ENCODE measurements at regions not wholly inside any gene's neighbourhood (a gene's known extent, or its start where the extent isn't known, plus 50 kb on each side); places are given as distances from the start of the nearest gene placed in this dataset.

- DNase-seq (ENCODE audit: extremely low spot score, insufficient read length, low read depth) = no peak
- no peak for FAIRE-seq
Measured at GRCh38 chr11:8325591-8326304, 62.1 kb upstream of the LMO1 start.

GRCh38 chr11:8323161-8323935 lies 59.7 kb upstream of the LMO1 start:
- FAIRE-seq = no peak
- DNase-seq (ENCODE audit: extremely low spot score, insufficient read length, low read depth) = no peak

GRCh38 chr11:8321876-8322275 lies 58.2 kb upstream of the LMO1 start:
- FAIRE-seq (no peak), DNase-seq (ENCODE audit: extremely low spot score, insufficient read length, low read depth) (no peak)

- DNase-seq (ENCODE audit: extremely low spot score, insufficient read length, low read depth) (no peak), FAIRE-seq (no peak)
Measured at GRCh38 chr11:8320076-8320475, 56.4 kb upstream of the LMO1 start.

- no peak for DNase-seq (ENCODE audit: extremely low spot score, insufficient read length, low read depth)
- no peak for FAIRE-seq
Measured at GRCh38 chr11:8318536-8318935, 54.9 kb upstream of the LMO1 start.

GRCh38 chr11:8317159-8317558 lies 53.5 kb upstream of the LMO1 start:
- DNase-seq (ENCODE audit: extremely low spot score, insufficient read length, low read depth) = no peak
- no peak for FAIRE-seq

GRCh38 chr11:8315954-8316353 lies 52.3 kb upstream of the LMO1 start:
- DNase-seq (ENCODE audit: extremely low spot score, insufficient read length, low read depth) (no peak), FAIRE-seq (no peak)

- FAIRE-seq = no peak
- no peak for DNase-seq (ENCODE audit: extremely low spot score, insufficient read length, low read depth)
Measured at GRCh38 chr11:8315463-8315862, 51.8 kb upstream of the LMO1 start.

- FAIRE-seq (no peak), DNase-seq (ENCODE audit: extremely low spot score, insufficient read length, low read depth) (no peak)
Measured at GRCh38 chr11:8314916-8315315, 51.2 kb upstream of the LMO1 start.

- no peak for FAIRE-seq
Measured at GRCh38 chr11:8313504-8314090, 49.9 kb upstream of the LMO1 start.

More at GRCh38 chr11:8313504-8314090, 49.9 kb upstream of the LMO1 start:
- no peak for DNase-seq (ENCODE audit: extremely low spot score, insufficient read length, low read depth)
